Left lung (tissue), 4 donors: ENCODE measurements at regions not wholly inside any gene's neighbourhood (a gene's known extent, or its start where the extent isn't known, plus 50 kb on each side); places are given as distances from the start of the nearest gene placed in this dataset.
"Not testable (repeated sequence)": the region's sequence is repeated elsewhere in the genome, so short reads cannot be mapped to it uniquely, and the experiment has no call there.

ENCODE experiments used
- ATAC-seq: fragments of 200-7000 bp; cut with Tn5 transposase; one replicate; pipeline ENCODE4 v1.9.1; 2020; ENCODE audit warnings: moderate library complexity
- DNase-seq, 4 donors: peaks; one replicate each; pipeline ENCODE4 v3.0.0-alpha.2; 2013 to 2020
- H3K27ac ChIP-seq, 2 donors: fragments of 200-600 bp; sonication (generic) in 1 of 2; one replicate each; pipeline versions ENCODE4 v1.5.0 to v1.8.0; 2020 to 2021
- H3K27me3 ChIP-seq, 2 donors: fragments of 200-600 bp; sonication (generic) in 1 of 2; one replicate each; pipeline versions ENCODE4 v1.5.0 to v1.8.0; 2020 to 2021
- H3K36me3 ChIP-seq, 2 donors: fragments of 200-600 bp; sonication (generic) in 1 of 2; one replicate each; pipeline versions ENCODE4 v1.5.0 to v1.8.0; 2020 to 2021
- H3K4me1 ChIP-seq, 2 donors: fragments of 200-600 bp; one replicate each; pipeline ENCODE4 v1.8.0; 2021
- H3K4me3 ChIP-seq, 2 donors: fragments of 200-600 bp; sonication (generic) in 1 of 2; one replicate each; pipeline versions ENCODE4 v1.5.0 to v1.8.0; 2020 to 2021; ENCODE audit warnings: mild to moderate bottlenecking in 1 of 2
- H3K9me3 ChIP-seq, 2 donors: fragments of 200-600 bp; sonication (generic) in 1 of 2; one replicate each; pipeline versions ENCODE4 v1.5.0 to v1.8.0; 2020 to 2021
- intact Hi-C, 2 donors: fragments of 100-400 bp; cut with DNase I; formaldehyde crosslinking; loops; one replicate each; pipeline versions ENCODE4 v1.11.2 to v1.14.2; 2022
- TF ChIP-seq, protein P1 (sequence below), 2 donors: fragments of 200-600 bp; sonication (generic) in 1 of 2; IDR thresholded peaks; one replicate each; pipeline versions ENCODE4 v1.5.0 to v1.8.0; 2021; ENCODE audit warnings: antibody characterized with exemption in 2 of 2
- donor health status: DM: no; HTN: yes; CAD: no.
- donor health status: DM: no; HTN: no; CAD: no.

DNA sequence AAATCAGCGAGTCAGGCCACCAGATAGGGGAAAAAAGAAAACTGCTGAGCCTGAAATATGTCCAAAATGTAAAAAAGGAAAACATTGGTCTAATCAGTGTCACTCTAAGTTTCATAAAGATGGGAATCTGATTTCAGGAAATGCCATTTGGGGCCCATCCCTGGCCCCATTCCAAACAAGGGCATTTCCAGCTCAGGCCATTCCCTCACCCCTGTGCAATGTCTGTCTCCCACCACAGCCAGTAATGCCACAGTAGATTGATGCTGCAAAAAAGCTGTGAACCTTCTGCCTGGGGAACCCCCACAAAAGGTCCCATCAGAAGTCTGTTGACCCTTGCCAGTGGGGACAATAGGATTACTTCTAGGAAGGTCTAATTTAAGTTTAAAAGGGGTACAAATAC, 199.6 kb downstream of the YTHDC2 start:
- intact Hi-C loops: no loop called here
- DNase-seq (no peak), ATAC-seq (no peak)
- Histone ChIP-seq H3K4me1 (no peaks in the 10 kb centered on the region), H3K9me3 (peaks cover 0 to 29% of the 10 kb centered on the region in 2 donors), H3K36me3 (no peaks in the 10 kb centered on the region), H3K4me3 (no peak overlapping the region), H3K27ac (no peak overlapping the region), H3K27me3 (no peaks in the 10 kb centered on the region)
- TF ChIP-seq, protein P1, sequence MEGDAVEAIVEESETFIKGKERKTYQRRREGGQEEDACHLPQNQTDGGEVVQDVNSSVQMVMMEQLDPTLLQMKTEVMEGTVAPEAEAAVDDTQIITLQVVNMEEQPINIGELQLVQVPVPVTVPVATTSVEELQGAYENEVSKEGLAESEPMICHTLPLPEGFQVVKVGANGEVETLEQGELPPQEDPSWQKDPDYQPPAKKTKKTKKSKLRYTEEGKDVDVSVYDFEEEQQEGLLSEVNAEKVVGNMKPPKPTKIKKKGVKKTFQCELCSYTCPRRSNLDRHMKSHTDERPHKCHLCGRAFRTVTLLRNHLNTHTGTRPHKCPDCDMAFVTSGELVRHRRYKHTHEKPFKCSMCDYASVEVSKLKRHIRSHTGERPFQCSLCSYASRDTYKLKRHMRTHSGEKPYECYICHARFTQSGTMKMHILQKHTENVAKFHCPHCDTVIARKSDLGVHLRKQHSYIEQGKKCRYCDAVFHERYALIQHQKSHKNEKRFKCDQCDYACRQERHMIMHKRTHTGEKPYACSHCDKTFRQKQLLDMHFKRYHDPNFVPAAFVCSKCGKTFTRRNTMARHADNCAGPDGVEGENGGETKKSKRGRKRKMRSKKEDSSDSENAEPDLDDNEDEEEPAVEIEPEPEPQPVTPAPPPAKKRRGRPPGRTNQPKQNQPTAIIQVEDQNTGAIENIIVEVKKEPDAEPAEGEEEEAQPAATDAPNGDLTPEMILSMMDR (IDR thresholded peaks at IDR 0.05): no peak

DNA sequence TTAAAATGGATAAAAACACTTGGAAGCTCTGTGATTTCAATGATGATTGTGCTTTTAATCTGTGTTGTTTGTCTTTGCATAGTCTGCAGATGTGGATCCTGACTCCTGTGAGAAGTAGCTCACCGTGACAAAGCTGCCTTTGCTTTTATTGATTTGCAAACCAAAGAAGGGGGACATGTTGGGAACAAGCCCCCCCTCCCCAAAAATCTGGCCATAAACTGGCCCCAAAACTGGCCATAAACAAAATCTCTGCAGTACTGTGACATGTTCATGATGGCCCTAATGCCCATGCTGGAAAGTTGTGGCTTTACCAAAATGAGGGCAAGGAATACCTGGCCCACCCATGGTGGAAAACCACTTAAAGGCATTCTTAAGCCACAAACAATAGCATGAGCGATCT, 202.4 kb downstream of the YTHDC2 start:
- not testable (repeated sequence) for H3K27ac ChIP-seq, H3K4me3 ChIP-seq, ATAC-seq

DNA sequence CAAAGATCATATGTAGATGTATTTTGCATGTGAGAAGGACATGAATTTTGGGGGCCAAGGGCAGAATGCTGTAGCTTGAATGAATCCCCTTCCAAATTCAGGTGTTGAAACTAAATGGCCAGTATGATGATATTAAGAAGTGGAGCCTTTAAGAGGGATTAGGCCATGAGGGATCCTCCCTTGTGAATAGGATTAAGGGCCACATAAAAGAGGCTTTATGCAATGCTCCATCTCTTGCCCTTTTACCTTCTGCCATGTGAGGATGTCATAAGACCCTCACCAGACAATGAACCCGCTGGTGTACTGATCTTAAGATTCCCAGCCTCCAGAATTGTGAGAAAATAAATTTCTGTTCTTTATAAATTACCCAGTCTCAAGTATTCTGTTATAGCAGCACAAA, 206.1 kb downstream of the YTHDC2 start:
- no peaks in the 10 kb centered on the region for H3K36me3 ChIP-seq
- H3K4me3 ChIP-seq: no peak overlapping the region

More for the DNA sequence above, 202.4 kb downstream of the YTHDC2 start:
- H3K36me3 ChIP-seq, intact Hi-C loops, H3K4me1 ChIP-seq, H3K27me3 ChIP-seq, DNase-seq: not testable (repeated sequence)
- peaks cover 0 to 29% of the 10 kb centered on the region in 2 donors for H3K9me3 ChIP-seq

DNA sequence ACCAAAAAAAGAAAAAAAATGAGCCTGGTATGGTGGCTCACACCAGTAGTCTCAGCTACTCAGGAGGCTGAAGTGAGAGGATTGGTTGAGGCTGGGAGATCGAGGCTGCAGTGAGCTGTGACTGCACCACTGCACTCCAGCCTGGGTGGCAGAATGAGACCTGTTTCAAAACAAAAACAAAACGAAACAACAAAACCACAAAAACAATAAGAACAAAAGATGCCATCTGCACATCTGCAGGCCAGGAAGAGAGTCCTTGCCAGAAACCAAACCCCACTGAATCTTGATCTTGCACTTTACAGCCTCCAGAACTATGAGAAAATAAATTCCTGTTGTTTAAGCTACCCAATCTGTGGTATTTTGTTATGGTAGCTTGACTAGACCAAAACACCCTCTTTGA, 207.7 kb downstream of the YTHDC2 start:
- Histone ChIP-seq H3K27me3 (no peaks in the 10 kb centered on the region), H3K4me1 (no peaks in the 10 kb centered on the region), H3K27ac (no peak overlapping the region), H3K4me3 (no peak overlapping the region), H3K36me3 (no peaks in the 10 kb centered on the region), H3K9me3 (peaks cover 0 to 17% of the 10 kb centered on the region in 2 donors)
- TF ChIP-seq, protein P1 (IDR thresholded peaks at IDR 0.05): no peak
- intact Hi-C loops: no loop called here
- ATAC-seq (no peak), DNase-seq (no peak)

More for the DNA sequence above, 206.1 kb downstream of the YTHDC2 start:
- ATAC-seq (no peak), DNase-seq (no peak)
- intact Hi-C loops: no loop called here
- no peak overlapping the region for H3K27ac ChIP-seq
- H3K9me3 ChIP-seq: peaks cover 0 to 26% of the 10 kb centered on the region in 2 donors
- H3K4me1 ChIP-seq: no peaks in the 10 kb centered on the region
- no peaks in the 10 kb centered on the region for H3K27me3 ChIP-seq
- TF ChIP-seq, protein P1 (IDR thresholded peaks at IDR 0.05): no peak

DNA sequence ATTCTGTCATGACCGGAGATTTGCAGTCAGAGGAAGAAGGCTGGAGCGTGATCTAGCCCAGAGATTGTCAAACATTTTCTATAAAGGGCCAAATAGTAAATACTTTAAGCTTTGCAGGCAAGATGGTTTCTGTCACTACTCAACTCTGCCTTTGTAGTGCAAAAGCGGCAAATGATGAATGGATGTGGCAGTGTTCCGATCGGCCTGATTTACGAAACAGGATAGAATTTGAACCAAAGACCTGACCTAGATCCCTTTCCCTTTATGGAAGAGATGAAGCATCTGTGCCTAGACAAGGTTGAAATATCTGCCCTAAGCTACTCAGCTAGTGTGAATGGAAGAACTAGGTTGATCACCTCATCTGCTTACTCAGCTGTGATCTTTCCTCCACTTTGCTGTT, 209.5 kb downstream of the YTHDC2 start:
- Histone ChIP-seq H3K9me3 (peaks cover 0 to 4% of the 10 kb centered on the region in 2 donors), H3K36me3 (no peaks in the 10 kb centered on the region), H3K4me1 (no peaks in the 10 kb centered on the region), H3K27me3 (no peaks in the 10 kb centered on the region), H3K27ac (no peak overlapping the region), H3K4me3 (no peak overlapping the region)
- DNase-seq (peak in 2 of 4 donors; percentile 40 to 49), ATAC-seq (no peak)
- TF ChIP-seq, protein P1 (IDR thresholded peaks at IDR 0.05): no peak
- intact Hi-C loops: no loop called here

DNA sequence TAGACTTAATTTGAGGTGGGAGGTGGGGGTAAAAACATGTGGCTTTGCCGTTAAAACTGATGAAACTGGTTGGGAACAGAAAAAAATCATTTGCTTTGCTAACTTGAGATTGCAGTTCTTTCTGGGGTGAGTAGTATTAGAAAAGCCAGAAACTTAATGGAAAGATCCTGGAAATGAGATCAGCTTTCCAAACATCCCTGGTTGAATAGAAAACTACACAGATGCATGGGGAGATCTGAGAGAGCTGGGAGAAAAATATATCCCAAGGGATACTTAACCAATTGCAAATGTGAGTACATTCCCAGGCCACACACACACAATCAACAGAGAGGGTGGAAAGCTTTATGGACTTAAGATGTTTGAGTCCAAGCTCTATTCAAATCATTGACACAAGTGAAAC, 222.3 kb downstream of the YTHDC2 start:
- intact Hi-C loops: no loop called here
- Histone ChIP-seq H3K4me1 (no peaks in the 10 kb centered on the region), H3K9me3 (no peaks in the 10 kb centered on the region), H3K4me3 (no peak overlapping the region), H3K27me3 (no peaks in the 10 kb centered on the region), H3K36me3 (no peaks in the 10 kb centered on the region), H3K27ac (no peak overlapping the region)
- DNase-seq (no peak), ATAC-seq (no peak)
- TF ChIP-seq, protein P1 (IDR thresholded peaks at IDR 0.05): no peak
